ENCODE measurements at regions not wholly inside any gene's neighbourhood (a gene's known extent, or its start where the extent isn't known, plus 50 kb on each side); places are given as distances from the start of the nearest gene placed in this dataset.

- TF ChIP-seq CTCF (IDR thresholded peaks at IDR 0.05) (no peak), EZH2 (IDR thresholded peaks at IDR 0.05; ENCODE audit: borderline replicate concordance, insufficient read depth, low read depth, low read length, poor library complexity, severe bottlenecking) (no peak)
Observed at GRCh38 chr4:106627051-106627450, 258.5 kb upstream of the GIMD1 start.

Measured in B cell (primary cell).